NCI-H2081 treated with DMSO at 0.1 percent for 48 hours (cell line): ENCODE measurements at regions not wholly inside any gene's neighbourhood (a gene's known extent, or its start where the extent isn't known, plus 50 kb on each side); places are given as distances from the start of the nearest gene placed in this dataset.
"Not testable (repeated sequence)": the region's sequence is repeated elsewhere in the genome, so short reads cannot be mapped to it uniquely, and the experiment has no call there.

Experiments
- DNase-seq: peaks from one replicate; lab custom pipeline; 2025; lab: John Stamatoyannopoulos, UW

- no peak for DNase-seq
Observed at GRCh38 chr6:80922916-80923455, 816.5 kb downstream of the BCKDHB start.

- DNase-seq, result no peak
Observed at GRCh38 chr6:80921861-80922460, 815.5 kb downstream of the BCKDHB start.

- DNase-seq, result no peak
Observed at GRCh38 chr6:80907831-80908230, 801.4 kb downstream of the BCKDHB start.

GRCh38 chr6:80903711-80904110, 797.2 kb downstream of the BCKDHB start:
- no peak for DNase-seq

GRCh38 chr6:80886475-80886874, 780.0 kb downstream of the BCKDHB start:
- DNase-seq, result no peak

GRCh38 chr6:80872951-80873308, 766.5 kb downstream of the BCKDHB start:
- no peak for DNase-seq

- DNase-seq, result no peak
Observed at GRCh38 chr6:80872199-80872950, 765.9 kb downstream of the BCKDHB start.

- DNase-seq, result no peak
Observed at GRCh38 chr6:80862756-80863155, 756.3 kb downstream of the BCKDHB start.

- DNase-seq, result no peak
Observed at GRCh38 chr6:80860107-80860506, 753.6 kb downstream of the BCKDHB start.

GRCh38 chr6:80847973-80848372, 741.5 kb downstream of the BCKDHB start:
- not testable (repeated sequence) for DNase-seq

GRCh38 chr6:80832337-80832736, 725.9 kb downstream of the BCKDHB start:
- DNase-seq, result no peak

- DNase-seq, result no peak
Observed at GRCh38 chr6:80793411-80793810, 686.9 kb downstream of the BCKDHB start.

- DNase-seq, result no peak
Observed at GRCh38 chr6:80792151-80792550, 685.7 kb downstream of the BCKDHB start.

GRCh38 chr6:80789912-80790570, 683.6 kb downstream of the BCKDHB start:
- DNase-seq, result no peak

GRCh38 chr6:80783271-80783670, 676.8 kb downstream of the BCKDHB start:
- not testable (repeated sequence) for DNase-seq

GRCh38 chr6:80771941-80772340, 665.5 kb downstream of the BCKDHB start:
- DNase-seq, result no peak

GRCh38 chr6:80769106-80769505, 662.6 kb downstream of the BCKDHB start:
- DNase-seq, result no peak

GRCh38 chr6:80767808-80768207, 661.3 kb downstream of the BCKDHB start:
- DNase-seq, result no peak

- no peak for DNase-seq
Observed at GRCh38 chr6:80744213-80744612, 637.7 kb downstream of the BCKDHB start.

GRCh38 chr6:80742481-80742880, 636.0 kb downstream of the BCKDHB start:
- no peak for DNase-seq

GRCh38 chr6:80733641-80734040, 627.2 kb downstream of the BCKDHB start:
- no peak for DNase-seq

GRCh38 chr6:80728830-80729229, 622.4 kb downstream of the BCKDHB start:
- no peak for DNase-seq
